Activated CD8-positive, alpha-beta memory T cell treated with anti-CD3 and anti-CD28 coated beads, Interleukin-2, amount 50 U/mL, for 48 hours (primary cell): ENCODE measurements at regions not wholly inside any gene's neighbourhood (a gene's known extent, or its start where the extent isn't known, plus 50 kb on each side); places are given as distances from the start of the nearest gene placed in this dataset.
"Not testable (repeated sequence)": the region's sequence is repeated elsewhere in the genome, so short reads cannot be mapped to it uniquely, and the experiment has no call there.

Source experiments
- DNase-seq: peaks from one replicate; pipeline ENCODE4 v3.0.0-alpha.2; 2020

GRCh38 chr21:19440792-19441655 lies 1037.4 kb upstream of the TMPRSS15 start:
- no peak for DNase-seq

- no peak for DNase-seq
Observed at GRCh38 chr21:19458295-19458694, 1054.7 kb upstream of the TMPRSS15 start.

DNA sequence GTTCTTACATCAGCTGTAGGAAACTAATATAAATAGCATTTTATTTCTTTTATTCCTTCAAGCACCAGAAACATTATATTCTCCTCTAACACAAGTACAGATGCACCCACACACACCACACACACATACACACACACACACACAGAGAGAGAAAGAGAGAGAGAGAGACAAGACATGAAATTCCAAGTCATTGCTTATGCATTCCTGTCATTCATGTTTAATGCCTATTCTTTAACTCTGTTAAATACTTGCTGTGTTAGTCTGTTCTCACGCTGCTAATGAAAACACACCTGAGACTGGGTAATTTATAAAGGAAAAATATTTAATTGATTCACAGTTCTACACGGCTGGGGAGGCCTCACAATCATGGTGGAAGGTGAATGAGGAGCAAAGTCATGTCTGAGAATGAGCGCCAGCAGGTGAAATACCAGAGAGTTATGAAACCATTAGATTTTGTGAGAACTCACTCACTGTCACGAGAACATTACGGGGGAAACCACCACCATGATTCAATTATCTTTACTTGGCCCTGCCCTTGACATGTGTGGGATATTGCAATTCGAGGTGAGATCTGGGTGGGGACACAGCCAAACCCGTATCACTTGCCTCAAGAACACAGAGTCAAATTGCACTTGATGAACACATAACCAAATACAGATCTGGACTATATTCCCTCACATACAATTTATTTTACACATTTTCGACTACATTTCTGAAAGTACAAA lies 1058.1 kb upstream of the TMPRSS15 start:
- DNase-seq = no peak

DNA sequence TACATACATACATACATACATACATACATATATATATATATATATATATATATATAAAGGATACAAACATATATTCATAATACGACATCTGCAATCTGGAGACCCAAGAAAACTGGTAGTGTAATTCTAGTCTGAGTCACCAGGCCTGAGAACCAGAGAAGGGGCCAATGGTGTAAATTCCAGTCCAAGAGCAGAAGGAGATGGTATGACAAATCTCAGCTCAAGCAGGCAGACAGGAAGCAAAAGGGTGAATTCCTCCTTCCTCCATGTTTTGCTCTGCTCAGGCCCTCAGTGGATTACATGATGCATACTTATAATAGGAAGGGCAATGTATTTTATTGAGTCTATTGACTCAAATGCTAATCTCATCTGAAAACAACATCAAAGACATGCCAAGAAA lies 1060.4 kb upstream of the TMPRSS15 start:
- DNase-seq = no peak

DNA sequence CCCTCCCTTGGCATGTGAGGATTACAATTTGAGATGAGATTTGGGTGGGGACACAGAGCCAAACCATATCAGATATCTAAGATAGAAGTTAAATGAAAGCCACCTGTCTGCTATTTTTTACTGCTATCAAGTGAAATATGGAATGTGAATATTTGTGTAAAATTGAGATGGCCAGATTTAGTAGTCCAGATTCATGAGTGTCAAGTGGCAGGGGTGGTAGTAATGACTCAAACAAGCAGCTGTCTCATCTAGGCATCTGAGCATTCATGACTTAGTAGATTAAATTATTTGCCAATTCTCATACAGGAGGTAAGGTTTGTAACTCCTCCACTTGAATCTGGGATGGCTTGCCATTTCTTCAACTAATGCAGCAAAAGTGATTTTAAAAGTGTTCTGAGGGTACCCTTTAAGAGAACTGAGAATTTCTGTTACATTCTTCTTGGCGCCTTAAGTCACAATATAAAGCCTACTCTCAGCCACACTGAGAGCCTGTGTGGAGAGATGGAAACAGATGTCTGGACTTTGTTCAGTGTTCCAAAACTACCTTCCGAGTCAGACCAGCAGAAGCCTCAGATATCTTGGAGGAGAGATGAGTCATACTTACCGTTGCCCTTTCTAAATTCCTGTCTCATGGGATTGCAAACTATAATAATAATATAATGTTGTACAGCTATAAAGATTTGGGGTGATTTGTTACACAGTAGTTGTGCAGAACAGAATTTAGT lies 1065.6 kb upstream of the TMPRSS15 start:
- no peak for DNase-seq

DNA sequence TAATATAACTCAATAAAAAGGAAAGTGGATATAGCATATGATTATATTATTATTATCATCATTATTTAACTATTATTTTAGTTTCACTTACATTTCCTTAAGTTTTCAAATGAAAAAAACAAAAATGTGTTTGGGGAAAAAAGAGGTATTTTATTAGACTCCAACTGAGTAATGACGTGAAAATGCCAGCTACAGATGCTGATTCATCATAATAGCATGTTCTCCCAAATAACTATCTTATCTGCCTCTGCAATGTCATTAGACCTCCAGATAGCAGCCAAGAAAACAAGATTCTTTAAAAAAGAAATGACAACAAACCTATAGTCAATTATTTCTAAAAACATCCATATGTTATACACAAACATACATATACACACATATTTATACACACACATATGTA lies 1071.9 kb upstream of the TMPRSS15 start:
- DNase-seq = no peak

DNA sequence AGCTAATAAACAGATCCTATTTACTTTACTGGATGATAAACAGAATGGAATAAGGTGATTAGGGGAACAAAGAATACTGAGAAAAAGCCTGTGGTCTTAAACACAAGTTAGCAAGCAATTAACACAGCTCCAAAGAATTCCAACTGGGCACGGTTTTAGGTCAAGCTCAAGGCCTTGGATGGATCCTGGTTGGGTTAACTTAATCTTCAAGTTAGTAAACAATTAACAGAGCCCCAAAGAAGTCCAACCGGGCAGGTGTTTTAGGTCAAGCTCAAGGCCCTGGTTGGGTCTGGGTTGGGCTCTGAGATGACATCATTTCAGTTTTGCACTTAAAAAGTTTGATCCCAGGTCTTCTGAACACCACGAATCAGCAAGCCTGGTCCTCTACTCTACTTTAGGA lies 1086.3 kb upstream of the TMPRSS15 start:
- DNase-seq = no peak

- no peak for DNase-seq
Observed at GRCh38 chr21:19490481-19490880, 1086.9 kb upstream of the TMPRSS15 start.

DNA sequence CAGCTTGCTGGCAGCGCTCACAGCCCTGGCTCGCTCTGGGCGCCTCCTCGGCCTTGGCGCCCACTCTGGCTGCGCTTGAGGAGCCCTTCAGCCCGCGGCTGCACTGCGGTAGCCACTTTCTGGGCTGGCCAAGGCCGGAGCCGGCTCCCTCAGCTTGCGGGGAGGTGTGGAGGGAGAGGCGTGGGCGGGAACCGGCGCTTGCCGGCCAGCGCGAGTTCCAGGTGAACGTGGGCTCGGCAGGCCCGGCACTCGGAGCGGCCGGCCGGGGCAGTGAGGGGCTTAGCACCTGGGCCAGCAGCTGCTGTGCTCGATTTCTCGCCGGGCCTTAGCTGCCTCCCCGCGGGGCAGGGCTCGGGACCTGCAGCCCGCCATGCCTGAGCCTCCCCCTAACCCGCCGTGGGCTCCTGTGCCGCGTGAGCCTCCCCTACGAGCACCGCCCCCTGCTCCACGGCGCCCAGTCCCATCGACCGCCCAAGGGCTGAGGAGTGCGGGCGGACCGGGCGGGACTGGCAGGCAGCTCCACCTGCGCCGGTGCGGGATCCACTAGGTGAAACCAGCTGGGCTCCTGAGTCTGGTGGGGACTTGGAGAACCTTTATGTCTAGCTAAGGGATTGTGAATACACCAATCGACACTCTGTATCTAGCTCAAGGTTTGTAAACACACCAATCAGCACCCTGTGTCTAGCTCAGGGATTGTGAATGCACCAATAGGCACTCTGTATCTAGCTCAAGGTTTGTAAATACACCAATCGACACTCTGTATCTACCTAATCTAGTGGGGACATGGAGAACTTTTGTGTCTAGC lies 1090.1 kb upstream of the TMPRSS15 start:
- DNase-seq = not testable (repeated sequence)

DNA sequence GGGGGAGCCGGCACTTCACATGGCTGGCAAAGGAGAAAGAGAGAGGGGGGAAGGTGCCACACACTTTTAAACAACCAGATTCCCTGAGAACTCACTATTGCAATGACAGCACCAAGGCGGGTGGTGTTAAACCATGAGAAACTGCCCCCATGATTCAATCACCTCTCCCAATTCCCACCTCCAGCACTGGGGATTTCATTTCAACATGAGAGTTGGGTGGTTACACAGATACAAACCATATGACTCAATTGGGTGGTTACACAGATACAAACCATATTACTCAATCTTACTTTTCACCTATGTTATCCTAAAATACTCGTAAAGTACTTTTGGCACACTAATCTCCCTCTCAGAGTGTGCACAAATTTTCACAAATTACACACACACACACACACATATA lies 1097.5 kb upstream of the TMPRSS15 start:
- DNase-seq = no peak

DNA sequence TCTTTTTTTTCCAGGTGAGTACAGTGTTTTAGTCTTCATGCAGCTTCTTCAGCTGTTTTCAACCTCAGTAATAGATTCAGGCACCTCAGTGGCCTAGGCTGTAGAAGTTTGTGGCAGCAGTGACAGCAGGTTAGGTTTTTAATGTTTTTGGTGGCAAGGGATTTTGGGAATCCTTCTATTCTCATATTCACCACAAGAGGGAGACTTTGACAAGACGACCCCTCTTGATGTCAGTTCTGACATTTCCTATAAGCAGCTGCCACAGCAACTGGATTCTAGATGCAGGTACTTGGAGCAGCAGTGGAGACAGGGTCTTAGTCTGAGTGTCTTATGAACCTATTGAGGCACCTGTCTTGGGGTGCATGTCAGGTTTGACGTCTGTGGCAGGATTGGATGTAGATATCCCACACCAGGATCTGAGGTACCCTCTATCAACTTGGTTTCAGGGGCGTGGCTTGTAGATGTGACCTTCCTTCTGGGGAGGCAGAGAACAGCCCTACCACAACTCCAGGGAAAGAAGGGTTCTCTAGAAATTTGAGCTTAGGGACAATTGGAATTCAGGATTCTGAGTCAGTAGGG lies 1104.2 kb upstream of the TMPRSS15 start:
- DNase-seq = no peak

- no peak for DNase-seq
Observed at GRCh38 chr21:19508442-19508841, 1104.9 kb upstream of the TMPRSS15 start.

- DNase-seq = no peak
Observed at GRCh38 chr21:19508844-19509243, 1105.3 kb upstream of the TMPRSS15 start.

DNA sequence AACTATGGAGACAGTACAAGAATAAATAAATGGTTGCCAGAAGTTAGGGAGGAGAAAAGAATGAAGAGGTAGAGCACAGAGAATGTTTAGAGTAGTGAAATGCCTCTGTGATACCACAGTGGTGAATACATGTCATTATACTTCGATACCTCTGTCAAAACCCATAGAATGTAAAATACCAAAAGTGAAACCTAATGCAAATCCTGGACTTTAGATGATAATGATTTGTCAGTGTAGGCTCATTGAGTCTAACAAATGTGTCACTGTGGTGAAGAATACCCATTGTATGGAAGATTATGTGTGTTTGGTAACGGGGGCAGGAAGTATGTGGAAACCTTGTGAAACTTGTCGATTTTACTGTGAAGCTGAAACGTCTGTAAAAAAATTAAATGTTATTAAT lies 1106.5 kb upstream of the TMPRSS15 start:
- no peak for DNase-seq

DNA sequence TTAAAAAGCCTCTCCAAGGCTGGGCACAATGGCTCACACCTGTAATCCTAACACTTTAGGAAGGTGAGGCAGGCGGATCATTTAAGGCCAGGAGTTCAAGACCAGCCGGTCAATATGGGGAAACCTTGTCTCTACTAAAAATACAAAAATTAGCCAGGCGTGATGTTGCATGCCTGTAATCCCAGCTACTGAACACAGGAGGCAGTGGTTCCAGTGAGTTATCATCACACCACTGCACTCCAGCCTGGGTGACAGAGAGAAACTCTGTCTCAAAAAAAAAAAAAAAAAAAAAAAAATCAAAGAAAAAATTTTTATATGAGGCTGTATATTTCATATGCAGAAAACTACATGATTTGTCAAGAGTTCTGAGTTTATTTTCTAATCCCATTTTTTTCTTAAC lies 1107.1 kb upstream of the TMPRSS15 start:
- DNase-seq = no peak

- no peak for DNase-seq
Observed at GRCh38 chr21:19522381-19522780, 1118.8 kb upstream of the TMPRSS15 start.

DNA sequence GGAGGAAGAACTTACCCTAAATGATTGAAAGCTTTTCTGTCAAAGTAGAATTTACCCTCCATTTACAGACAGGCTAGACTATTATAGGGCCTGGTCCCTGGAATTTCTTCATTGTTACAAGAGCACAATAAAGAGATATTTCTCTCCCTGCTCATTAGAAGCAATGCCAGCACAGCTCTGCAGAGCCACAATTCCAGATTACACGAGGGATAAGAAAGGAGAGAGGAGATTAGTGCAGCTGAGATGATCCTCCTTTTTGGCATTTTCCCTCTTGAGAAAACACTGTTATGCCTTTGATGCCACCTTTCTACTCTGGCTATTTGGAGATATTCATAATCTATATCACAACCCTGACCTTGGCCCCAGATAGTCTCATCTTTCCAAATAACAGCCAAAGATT lies 1119.5 kb upstream of the TMPRSS15 start:
- DNase-seq = no peak

DNA sequence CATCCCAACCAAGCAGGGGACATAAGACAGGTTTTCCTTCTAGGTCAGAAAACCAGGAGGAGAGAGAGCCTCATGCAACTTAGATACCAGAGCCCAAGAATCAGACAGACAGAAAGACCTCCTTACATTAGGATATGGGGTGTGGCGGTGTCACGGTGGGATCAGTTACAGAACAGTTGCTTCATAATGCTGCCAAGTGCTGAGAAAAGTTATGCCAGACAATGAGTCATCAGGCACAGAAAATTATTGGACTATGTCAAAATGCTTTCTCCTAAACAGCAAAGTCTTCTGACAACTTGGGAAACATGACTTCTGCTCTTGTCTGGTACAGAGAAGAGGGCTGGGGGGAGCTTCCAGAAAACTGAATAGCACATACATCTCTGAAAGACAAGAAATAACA lies 1120.2 kb upstream of the TMPRSS15 start:
- no peak for DNase-seq

DNA sequence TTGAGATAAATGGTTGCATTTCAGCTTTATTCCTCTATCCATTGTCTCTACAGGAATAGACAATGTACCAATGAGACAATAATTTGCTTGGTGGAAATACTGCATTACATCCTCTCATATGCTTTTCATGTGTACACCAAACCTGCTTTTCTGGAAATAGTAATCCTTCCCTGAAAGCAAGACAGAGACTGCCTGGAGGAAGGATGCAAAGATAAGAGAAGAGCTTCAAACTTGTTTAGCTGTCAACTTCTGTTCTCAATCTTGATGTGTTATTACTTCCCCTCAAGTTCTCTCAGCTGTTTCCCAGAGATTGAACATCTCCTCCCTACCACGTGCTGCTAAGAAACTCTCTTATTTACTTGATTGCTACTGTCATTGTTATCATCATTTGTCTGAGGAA lies 1125.4 kb upstream of the TMPRSS15 start:
- DNase-seq = no peak

GRCh38 chr21:19535356-19535755 lies 1131.8 kb upstream of the TMPRSS15 start:
- DNase-seq = no peak

GRCh38 chr21:19537116-19537515 lies 1133.5 kb upstream of the TMPRSS15 start:
- DNase-seq = no peak

DNA sequence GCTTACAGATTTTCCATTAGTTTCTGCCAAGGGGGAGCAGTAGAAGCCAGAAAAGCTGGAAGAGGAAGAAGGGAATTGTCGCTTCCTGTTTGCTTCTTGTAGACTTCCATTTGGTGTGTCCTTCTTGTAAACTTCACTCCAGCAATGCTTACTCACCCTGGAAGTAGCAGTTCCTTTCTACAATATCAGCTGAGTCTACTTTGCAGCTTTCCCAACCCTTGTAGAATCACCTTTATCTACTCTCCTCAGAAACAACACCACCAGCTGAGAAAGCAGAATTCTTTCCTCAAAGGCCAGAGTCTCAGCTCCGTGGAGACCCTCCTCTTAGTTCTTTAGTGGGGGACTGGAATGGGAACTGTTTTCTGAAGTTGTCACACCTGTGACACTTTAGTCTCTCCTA lies 1136.7 kb upstream of the TMPRSS15 start:
- no peak for DNase-seq

DNA sequence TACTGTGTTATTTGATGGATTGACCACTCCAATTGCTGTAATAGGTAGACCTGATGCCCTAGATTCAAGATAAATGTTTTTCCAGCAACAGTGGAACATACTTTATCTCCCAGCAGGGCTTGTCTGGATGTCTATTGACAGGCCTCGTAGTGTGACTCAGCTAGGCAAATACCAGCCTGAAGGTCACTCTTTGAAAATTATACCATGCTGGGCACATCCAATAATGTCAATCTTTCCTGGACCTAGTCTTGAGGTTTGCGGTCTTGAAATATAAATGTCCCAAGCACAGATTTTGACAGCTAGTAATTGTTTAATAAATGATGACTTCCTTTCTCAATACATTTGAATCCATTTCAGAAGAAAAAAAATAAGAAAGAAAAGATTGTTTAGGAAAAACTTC lies 1138.0 kb upstream of the TMPRSS15 start:
- no peak for DNase-seq
